DOHH2 (cell line): ENCODE measurements at regions not wholly inside any gene's neighbourhood (a gene's known extent, or its start where the extent isn't known, plus 50 kb on each side); places are given as distances from the start of the nearest gene placed in this dataset.

ENCODE experiments used
- EZH2phosphoT487 ChIP-seq: fragments of 200-600 bp; sonication (generic); IDR thresholded peaks from 2 replicates; pipeline ENCODE4 v1.6.1; 2017; ENCODE audit warnings: borderline replicate concordance, mild to moderate bottlenecking, antibody characterized with exemption, low read length, moderate library complexity, mixed read lengths
- TF ChIP-seq, protein P1 (sequence below): fragments of 200-600 bp; sonication (generic); IDR thresholded peaks from one replicate; pipeline ENCODE4 v1.5.1; 2014; ENCODE audit warnings: antibody characterized with exemption, mild to moderate bottlenecking, low read depth, low read length; ENCODE audit not compliant: poor library complexity, severe bottlenecking

DNA sequence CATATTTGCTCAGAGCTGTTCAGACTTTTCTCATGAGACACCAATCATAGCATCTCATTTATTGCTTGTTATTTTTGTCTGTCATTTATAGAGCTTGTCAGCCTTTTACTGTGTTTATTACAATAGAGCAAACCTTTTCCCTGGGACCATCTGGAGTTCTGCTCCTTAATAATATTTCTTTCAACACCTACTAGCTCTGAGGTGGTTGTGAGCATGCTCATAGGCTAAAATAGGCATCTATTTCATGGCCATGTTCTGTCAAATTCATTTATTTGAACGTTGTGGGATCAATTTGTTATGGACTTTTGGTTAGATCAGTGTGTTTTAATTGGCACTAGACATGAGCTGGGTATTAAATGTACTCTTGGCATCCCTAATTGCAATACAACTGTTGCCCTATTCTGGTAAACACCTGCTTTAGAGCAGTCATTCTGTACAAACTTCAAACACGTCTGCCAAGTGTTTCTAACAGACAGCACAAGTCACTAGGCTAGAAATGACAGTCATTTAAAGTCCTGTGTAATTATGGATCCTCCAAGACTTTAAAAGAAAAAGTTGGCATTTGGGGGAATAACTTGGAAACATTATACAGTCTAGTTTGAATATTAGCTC lies 766.3 kb downstream of the ZNF385D start:
- TF ChIP-seq, protein P1, sequence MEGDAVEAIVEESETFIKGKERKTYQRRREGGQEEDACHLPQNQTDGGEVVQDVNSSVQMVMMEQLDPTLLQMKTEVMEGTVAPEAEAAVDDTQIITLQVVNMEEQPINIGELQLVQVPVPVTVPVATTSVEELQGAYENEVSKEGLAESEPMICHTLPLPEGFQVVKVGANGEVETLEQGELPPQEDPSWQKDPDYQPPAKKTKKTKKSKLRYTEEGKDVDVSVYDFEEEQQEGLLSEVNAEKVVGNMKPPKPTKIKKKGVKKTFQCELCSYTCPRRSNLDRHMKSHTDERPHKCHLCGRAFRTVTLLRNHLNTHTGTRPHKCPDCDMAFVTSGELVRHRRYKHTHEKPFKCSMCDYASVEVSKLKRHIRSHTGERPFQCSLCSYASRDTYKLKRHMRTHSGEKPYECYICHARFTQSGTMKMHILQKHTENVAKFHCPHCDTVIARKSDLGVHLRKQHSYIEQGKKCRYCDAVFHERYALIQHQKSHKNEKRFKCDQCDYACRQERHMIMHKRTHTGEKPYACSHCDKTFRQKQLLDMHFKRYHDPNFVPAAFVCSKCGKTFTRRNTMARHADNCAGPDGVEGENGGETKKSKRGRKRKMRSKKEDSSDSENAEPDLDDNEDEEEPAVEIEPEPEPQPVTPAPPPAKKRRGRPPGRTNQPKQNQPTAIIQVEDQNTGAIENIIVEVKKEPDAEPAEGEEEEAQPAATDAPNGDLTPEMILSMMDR: no peak
- no peak for TF ChIP-seq EZH2phosphoT487
